NCI-H1417 treated with DMSO at 0.1 percent for 48 hours (cell line): ENCODE measurements at regions not wholly inside any gene's neighbourhood (a gene's known extent, or its start where the extent isn't known, plus 50 kb on each side); places are given as distances from the start of the nearest gene placed in this dataset.

Source experiments
- DNase-seq: peaks from one replicate; lab custom pipeline; 2025; lab: John Stamatoyannopoulos, UW

DNA sequence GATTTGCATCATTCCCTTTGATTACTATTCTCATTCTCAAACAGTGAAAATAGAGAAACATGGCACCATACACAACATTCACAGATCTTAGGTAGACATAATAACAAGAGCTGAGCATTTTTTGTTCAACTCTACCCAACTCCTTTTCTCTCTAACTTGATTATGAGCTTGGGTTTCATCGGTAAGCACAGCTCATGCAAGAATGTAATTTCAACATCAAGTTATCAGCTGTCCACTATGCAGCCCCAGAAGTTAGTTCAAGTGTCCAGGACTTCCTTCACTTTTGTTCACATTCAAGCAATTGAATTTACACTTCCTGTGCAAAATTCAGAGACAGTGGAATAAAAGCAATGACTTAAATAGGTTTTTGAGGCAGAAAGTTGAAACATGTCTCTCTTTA is 297.7 kb upstream of the SASH1 start:
- no peak for DNase-seq

DNA sequence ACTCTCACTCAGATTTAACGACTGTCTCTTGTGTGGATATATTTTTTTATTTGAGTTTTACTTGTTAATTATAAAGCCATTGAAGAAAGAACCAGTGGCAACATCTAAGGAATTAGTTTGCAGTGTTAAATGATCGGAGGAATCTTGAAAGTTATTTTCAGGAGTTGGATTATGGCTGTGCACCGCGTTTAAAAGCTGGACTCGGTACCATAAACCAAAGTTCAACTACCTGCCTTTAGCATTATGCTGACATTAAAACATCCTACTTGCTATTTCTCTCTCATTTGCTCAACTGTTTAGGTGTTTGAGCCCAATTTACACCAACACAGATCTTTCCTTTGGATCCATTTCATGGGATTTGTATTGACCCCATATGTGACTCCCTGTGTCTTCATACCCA is 289.4 kb upstream of the SASH1 start:
- DNase-seq = no peak

DNA sequence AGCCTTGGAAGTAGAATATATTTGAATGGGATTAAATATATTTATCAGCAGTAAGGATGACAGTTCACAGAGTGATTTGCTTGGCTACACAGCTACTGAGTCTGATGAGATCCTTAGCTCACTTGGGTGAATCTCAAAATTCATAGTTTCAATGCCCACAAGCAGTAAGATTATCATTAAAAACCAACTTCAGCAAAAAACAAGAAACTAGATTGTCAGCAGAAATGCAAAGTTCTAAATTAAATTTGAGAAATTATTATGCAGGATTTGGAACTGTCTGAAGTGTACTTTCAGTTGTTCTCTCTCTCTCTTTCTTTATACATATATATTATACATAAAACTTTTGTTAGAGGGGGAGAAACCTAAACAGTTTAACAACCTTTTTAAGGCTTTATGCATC is 288.8 kb upstream of the SASH1 start:
- DNase-seq = no peak

DNA sequence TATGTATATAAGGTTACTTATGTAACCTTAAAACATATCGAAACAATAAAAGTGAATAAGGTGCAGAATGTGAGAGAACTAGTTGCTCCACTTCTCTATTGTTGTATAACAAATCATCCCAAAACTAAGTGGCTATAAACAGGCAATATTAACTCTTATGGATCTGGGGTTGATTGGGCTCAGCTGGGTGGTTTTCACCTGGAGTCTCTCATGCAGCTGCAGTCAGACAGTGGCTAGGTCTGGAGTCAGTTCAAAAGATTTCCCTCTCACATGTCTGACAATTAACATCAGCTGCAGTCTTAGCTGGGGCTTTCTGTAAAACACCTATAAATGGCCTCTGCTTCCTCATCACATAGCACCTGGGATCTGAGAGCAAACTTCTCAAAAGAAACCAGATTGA is 288.4 kb upstream of the SASH1 start:
- no peak for DNase-seq

DNA sequence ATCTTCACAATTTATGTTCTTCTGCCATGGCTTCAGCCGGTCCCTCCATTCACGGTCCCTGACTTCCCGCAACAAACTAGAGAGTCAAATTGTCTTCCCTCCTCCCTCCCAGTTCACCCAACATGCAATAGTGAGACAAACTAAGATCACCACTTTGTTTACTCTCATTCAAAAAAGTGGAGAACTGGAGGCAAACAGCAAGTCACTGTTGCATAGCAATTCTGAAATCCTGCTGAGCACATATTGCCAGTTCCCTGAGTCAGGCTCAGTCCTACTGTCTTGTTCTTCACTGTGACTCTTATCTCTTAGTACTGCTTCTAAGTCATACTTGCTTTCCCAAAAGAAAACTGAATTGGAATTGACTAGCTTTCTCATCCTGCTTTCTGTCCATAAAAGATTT is 287.2 kb upstream of the SASH1 start:
- no peak for DNase-seq

DNA sequence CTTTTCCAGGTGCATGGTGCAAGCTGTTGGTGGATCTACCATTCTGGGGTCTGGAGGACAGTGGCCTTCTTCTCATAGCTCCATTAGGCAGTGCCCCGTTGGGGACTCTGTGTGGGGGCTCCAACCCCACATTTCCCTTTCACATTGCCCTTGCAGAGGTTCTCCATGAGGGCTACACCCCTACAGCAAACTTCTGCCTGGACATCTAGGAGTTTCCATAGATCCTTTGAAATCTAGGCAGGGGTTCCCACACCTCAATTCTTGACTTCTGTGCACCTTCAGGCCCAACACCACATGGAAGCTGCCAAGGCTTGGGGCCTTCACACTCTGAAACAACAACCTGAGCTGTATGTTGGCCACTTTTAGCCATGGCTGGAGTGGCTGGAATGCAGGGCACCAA is 282.8 kb upstream of the SASH1 start:
- no peak for DNase-seq

DNA sequence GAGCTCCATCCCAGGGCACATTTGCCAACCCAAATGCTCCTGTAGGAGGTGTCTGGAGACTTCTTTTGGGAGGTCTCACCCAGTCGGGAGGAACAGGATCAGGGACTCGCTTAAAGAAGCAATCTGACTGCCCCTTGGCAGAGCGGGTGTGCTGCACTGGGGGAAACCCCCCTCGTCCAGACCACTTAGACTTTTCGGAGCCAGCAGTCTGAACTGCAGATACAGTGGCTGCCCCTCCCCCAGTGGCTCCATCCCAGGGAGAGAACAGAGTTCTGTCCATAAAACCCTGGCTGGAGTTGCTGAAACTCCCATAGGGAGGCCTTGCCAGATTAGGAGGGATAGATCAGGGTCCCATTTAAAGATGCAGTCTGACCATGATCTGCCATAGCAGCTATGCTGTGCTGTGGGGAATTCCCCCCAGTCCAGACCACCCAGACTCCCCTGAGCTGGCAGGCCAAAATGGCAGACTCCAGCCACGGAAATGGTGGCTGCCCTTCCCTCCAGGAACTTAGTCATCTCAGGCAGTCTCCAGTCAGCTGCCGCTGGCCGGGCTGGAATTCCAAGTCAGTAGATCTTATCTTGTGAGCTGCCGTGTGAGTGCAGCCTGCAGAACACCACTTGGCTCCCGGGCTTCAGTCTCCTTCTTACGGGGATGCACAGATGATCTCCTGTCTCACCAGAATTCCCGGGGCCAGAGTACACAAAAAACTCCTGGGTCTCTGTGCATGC is 278.1 kb upstream of the SASH1 start:
- no peak for DNase-seq

DNA sequence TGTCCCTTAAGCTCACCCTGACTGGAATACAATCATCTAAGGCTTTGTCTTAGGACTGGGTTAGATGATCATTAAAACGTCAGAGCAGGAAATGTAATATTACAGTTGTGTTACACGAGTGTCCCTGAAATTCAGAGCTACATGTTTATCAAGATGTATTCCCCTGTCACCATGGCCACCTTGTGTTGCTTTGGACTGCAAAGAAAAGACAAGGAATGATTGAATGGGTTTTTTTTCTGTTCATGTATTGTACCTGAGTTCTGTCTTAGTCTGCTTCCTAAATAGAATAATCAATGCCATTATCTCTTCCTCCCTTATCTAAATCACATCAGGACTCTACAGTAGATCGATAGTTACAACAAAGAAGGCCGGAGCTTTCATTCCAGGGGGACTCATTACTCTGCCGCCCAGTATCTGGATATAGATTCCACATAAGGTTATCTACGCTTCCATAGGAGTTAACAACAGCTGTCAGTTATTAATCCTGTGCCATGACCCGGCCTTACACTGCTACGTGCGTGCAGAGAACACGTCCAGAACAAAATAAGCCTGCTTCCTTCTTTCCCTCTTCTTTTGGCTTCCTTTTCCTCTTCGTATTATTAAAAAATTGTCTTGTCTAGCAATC is 274.1 kb upstream of the SASH1 start:
- no peak for DNase-seq

DNA sequence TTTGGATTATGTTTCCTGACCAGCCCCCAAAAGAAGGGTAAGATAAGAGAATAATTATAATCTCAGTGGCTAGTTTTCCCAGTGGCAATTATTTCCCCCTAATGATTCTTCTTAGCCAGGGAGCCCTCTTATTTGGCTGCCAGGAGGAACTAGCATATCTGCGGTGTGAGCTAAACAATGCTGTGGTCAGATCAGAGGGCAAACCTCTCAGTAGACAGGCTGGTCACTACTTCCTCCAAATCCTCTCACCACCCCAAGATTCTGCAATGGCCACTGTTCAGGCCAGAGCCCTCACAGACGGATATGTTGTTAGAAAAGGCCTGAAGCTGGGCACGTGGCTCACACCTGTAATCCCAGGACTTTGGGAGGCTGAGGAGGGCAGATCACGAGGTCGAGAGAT is 273.4 kb upstream of the SASH1 start:
- no peak for DNase-seq

DNA sequence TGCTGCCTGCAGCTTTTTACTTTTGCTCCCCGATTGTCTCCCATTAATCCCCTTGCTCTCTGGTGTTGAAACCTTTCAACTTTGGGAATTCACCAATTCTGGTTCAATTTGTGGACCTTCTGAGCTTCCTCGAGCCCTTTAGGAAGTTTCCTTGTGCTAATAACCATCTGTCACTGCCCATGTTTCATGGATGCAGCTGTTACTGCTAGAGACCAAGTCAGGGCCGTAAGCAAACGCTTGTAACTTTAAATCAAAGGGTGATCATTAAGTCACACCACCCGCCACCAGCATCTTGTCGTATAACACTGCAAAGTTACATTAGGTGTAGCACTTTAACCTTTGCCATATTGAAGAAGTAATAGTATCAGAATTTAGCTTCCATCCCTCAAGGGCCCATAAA is 268.3 kb upstream of the SASH1 start:
- no peak for DNase-seq

DNA sequence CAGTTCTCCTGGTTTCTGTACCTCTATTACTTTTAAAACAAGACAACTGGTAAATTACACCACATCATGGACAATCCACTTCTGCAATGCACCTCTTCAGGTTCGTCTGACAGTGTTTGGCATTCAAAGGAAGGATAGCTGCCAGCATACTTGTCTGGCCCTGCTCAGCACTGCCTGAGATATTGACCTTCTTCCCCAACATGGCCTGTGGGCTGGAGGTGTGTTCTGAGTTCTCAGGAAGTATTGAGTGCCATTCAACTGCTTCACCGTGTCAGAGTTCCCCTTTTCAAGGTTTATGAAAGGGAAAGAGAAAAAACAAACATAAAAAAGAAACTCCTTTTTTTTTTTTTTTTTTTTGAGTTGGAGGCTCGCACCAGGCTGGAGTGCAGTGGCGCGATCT is 267.9 kb upstream of the SASH1 start:
- no peak for DNase-seq

DNA sequence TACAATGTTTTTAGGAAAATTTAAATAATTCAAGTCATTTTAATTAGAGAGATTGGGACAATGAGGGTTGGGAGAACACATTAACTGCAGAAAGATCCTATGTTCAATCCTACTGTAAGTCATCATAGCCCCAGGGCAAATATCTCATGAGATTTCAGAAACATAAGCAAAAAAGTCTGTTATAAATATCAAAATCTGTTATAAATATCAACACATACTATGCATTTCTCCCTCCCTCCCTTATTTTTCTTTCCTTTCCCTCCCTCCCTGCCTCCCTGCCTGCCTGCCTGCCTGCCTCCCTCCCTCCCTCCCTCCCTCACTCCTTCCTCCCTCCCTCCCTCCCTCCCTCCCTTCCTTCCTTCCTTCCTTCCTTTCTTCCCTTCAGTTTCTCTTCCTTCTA is 267.3 kb upstream of the SASH1 start:
- DNase-seq = no peak

DNA sequence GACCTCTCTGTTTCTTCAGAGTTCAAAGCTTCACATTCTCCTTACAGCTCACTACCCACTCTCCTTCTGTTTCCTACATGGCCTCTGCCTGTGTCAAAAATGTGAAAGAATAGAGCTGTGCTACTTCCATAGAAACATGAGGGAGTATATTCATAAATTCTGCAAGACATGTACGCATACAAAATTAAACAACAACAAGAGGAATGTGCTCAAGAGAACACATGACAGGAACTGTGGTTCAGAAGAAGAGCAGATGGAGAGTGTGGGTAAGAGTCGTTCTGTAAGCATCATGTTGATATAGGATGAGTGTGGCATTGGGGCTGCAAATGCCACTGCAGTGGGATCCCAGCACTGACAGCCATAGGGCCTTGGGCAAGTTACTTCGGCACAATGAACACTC is 266.6 kb upstream of the SASH1 start:
- no peak for DNase-seq

DNA sequence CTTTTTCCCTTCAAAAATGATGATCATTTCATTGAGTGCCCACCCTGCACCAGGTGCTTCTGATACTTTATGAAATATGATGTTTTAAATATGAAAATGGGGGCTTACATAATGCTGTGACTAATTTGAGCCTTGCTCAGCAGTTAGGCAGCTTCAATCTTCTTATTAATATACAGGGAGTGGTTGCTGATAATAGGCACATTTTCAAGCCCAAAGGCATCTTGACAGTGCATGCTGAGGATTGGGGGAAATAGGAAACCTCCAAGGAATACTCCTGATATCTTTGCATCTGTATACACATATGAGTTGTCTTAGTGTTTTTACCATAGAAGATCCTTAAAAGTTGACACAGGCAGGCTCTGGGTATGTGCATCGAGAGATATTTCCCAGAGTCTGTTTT is 262.3 kb upstream of the SASH1 start:
- DNase-seq = no peak

DNA sequence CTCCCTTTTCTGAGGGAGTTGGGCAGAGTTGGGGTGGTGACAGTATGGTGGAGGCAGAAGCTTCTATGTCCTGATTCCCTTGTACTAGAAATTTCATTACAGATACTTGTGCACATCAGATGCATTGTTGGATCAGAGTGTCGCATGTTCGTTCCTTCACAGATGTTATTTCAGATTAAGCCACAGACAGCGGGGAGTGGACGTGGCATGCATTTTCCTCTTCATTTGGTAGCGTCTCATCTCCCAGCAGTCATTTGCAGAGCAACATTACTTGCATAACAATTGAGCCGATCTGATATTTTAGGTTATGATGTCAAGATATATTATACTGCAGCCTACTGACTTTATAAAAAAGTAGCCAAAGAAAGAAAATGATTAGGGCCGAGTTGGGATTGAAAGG is 261.6 kb upstream of the SASH1 start:
- no peak for DNase-seq

DNA sequence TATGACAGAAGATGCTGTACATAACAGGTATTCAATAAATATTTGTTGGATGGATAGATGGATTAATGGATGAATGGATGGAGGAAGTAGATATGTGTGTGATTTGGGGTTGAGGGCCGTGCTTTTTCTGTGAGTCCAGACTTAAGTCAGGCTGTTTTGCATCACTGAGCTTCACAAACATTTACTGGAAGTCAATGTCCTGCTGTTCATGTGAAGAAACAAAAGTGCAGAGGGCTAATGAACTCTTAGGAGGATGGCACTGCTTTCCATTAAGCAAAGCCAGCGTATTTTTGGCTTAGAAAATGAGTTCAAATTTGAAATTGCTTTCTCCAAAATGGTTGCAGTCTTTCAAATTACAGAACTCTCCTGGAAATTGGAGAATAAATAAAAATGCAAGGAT is 260.6 kb upstream of the SASH1 start:
- DNase-seq = no peak

DNA sequence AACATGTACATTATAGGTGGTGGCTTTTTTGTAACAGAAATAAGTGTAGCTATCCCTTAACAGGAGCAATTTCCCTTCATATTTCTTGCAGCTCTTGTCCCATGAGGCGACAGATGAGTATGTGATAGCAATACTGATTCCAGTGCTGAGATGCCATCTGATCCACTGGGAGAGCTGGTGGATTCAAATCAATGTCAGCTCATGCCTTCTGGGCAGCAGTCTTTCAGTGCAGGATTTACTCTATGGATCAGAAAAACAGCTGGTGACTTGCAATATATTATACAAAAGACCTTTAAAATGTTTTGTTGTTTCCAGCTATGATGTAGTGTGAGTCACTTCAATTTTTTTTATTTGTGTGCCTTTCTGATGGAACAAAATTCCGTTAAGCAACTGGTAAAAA is 259.9 kb upstream of the SASH1 start:
- no peak for DNase-seq

DNA sequence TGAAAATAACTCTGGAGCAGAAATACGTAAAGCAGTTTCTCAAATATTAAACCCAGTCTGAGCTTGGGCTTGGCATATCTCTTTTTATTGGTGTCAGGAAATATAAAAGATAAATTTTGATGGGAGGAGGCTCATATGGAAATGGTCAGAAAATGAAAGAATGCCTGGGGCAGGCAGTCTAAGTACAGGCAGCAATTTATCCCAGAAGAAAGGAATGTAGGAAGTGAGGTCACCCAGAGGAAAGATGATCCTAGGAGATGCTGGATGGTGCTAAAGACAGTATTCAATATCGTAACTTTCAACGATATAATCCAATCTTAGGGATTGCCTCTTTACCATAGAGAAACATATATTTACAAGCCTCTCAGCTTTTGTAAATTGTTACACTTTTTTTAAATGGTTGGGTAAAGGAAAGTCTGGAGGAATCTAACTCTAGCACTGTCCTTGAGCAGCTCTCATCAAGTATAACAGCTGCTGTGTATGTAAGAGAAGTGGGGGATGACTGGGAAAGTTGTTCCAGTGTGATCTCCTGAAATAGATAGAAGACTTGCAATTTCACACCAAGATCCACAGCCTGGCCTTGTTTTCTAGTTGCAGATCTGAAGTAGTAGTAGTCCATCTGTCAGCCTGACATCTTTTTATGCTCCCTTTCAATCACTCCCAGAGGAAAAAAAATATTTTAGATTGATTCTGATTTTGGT is 256.9 kb upstream of the SASH1 start:
- no peak for DNase-seq

DNA sequence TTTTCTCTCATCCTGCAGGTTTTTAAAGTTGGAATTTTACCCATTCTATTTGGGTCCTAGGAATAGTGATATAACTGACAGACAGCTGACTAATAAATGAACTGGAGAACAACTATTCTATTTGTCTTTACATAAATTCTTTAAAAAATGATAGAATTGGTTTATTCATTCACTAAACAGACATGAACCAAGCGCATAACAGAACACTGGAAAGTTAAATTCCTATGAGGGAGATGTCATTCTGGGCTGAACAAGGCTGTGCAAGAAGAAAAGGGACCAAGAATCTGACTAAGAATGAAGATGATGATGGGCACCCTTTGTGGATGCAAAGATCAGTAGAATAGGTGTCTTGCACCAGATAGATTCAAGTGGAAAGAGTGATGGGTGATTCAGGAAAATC is 256.3 kb upstream of the SASH1 start:
- DNase-seq = no peak

DNA sequence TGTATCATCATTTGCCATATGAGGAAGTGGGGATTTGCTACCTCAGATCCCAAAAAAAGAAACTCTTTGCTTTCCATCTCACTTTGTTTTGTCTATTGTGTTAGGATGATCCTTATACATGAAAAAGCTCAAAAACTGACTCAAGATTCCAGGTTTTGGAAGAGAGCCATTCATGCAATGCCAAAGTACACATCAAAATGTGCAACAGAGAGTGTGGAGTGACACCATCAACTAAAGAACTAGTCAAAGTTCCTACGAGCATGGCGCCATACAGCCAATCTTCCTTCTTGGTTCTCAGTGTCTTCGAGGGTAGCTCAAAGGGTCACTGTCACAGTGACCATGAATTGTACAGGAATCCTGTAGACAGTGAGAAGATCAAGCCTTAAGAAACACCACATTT is 255.8 kb upstream of the SASH1 start:
- DNase-seq = no peak

DNA sequence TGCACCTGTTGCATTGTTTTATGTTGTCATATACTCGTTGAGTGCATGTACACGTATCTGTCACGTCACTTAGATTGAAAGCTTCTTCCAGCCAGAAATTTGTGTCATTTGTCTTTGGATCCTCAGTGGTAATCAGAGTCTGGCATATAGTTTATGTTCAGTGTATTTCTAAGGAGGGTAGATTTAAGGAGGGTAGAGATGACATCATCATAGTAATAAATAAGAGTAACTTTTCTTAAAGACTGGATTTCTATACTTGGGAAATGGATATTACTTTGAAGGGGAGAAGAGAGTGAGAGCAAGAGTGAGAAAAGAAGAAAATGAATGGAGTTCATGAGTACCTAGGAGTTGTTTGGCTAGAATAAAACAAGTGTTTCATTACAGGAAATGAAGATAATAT is 255.0 kb upstream of the SASH1 start:
- DNase-seq = no peak

DNA sequence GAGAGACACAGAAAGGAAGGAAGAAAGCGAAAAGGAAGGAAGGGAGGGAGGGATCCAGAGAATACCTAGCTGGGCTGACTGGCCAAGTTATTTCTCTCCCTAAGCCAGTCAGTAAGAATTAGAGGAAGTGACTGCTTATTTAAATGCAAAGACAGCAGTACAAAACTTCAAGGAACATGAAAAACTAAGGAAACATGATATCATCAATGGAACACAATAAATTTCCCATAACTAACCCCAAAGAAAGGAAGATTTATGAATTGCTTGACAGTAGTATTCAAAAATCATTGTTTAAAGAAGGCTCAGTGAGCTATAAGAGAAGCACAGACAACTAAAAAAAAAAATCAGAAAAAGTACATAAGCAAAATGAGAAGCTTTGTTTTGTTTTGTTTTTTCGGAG is 252.3 kb upstream of the SASH1 start:
- no peak for DNase-seq

DNA sequence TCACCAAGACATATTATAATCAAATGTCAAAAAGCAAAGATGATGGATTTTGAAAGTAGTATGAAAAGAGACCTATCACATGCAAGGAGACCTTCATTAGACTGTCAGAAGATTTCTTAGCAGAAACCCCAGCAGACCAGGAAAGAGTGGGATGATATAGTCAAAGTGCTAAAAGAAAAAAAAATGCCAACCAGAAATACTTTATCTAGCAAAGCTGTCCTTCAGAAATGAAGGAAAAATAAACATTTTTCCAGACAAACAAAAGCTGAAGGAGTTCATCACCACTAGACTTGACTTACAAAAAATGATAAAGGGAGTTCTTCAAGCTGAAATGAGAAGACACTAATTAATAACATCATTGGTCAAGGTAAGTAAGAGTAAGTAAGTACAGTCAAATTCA is 251.2 kb upstream of the SASH1 start:
- no peak for DNase-seq

DNA sequence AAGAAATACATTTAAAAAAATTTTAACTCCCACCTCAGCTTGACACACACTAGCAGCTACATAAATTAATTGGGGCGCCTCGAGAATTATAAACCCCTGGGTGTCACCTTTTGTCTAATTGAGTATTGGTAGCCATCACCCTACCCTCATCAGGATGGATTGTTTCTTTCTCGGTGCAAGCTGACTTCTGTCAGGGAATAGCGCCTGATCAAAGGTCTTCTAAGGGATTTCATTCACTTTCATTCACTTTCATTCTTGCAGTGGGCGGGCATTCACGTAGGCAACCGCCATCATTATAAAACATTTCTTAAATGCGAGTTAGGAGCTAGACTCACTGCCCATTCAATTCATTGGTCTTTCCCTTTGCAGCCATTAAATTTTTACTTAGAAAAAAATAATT is 239.2 kb upstream of the SASH1 start:
- DNase-seq = no peak
